A673 (cell line): ENCODE measurements at regions not wholly inside any gene's neighbourhood (a gene's known extent, or its start where the extent isn't known, plus 50 kb on each side); places are given as distances from the start of the nearest gene placed in this dataset.

Source experiments
- CTCF ChIP-seq: fragments of 300-800, 200-600 bp; sonication (generic); conservative IDR thresholded peaks from 2 replicates; pipeline ENCODE4 v1.5.1; 2017; ENCODE audit warnings: low read depth, mild to moderate bottlenecking, antibody characterized with exemption, low read length, moderate library complexity, mixed read lengths
- EZH2 ChIP-seq: fragments of 200-600 bp; sonication (generic); IDR thresholded peaks from 2 replicates; pipeline ENCODE4 v1.6.1; 2017; ENCODE audit warnings: borderline replicate concordance, low read depth, mild to moderate bottlenecking, mixed read lengths, antibody characterized with exemption, low read length; ENCODE audit not compliant: poor library complexity, severe bottlenecking

- TF ChIP-seq CTCF, result no peak
- no peak for TF ChIP-seq EZH2
Observed at GRCh38 chr5:142254431-142254830, 70.4 kb downstream of the SPRY4 start.
